ENCODE measurements at regions not wholly inside any gene's neighbourhood (a gene's known extent, or its start where the extent isn't known, plus 50 kb on each side); places are given as distances from the start of the nearest gene placed in this dataset.

DNA sequence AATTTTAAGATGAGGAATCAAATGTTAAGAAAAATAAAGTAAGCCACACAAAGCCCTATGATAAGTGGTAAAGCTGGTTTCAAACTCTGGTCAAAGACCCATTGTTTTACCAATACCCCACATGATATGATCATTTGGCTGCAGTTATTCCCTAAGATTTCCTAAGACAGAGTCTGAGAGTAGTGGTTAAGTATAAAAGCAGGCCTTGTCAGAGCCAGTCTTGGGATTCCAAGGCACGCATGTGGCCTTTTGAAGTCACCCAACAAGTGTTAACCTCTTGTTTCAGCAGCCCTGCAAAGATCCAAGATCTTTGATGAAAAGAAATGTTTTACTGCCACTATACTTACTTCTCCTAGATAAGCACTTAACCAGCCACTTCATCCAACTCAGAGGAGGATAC is 159.2 kb downstream of the SIPA1L2 start:
- Histone ChIP-seq H3K4me1 (ENCODE audit: insufficient read depth, low read length) (peaks cover 37% of the 10 kb centered on the region), H3K9ac (ENCODE audit: low read depth, low read length) (no peak overlapping the region), H3K36me3 (ENCODE audit: insufficient read depth, low read length) (no peaks in the 10 kb centered on the region), H3K9me3 (ENCODE audit: control insufficient read depth, insufficient read depth, low read length) (no peaks in the 10 kb centered on the region)

DNA sequence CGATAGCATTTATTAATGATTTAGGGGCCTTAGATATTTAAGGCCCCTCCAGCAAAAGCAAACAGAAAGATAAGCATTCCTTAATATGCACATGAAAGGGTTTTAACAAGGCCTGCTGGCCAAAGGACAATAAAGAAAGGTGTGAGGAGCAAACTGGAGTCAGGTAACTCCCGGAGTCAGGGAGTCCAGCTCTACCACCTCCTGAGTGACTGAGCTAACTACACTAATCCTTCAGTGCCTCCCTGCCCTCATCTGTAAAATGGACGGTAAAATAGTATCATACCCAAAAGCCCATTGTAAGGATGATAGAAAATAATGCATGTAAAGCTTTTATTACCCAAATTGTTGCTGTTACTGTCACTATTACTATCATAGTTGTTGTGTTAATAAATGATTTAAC is 161.7 kb downstream of the SIPA1L2 start:
- Histone ChIP-seq H3K36me3 (ENCODE audit: insufficient read depth, low read length) (peaks cover 5% of the 10 kb centered on the region; the same call in 1 of the 2 replicates), H3K9ac (ENCODE audit: low read depth, low read length) (no peak overlapping the region), H3K9me3 (ENCODE audit: control insufficient read depth, insufficient read depth, low read length) (no peaks in the 10 kb centered on the region)

GRCh38 chr1:232467073-232467760 is 162.7 kb downstream of the SIPA1L2 start:
- peaks cover 17% of the 10 kb centered on the region for H3K4me1 ChIP-seq (ENCODE audit: insufficient read depth, low read length)
- H3K9ac ChIP-seq (ENCODE audit: low read depth, low read length) = no peak overlapping the region
- H3K9me3 ChIP-seq (ENCODE audit: control insufficient read depth, insufficient read depth, low read length) = no peaks in the 10 kb centered on the region
- H3K36me3 ChIP-seq (ENCODE audit: insufficient read depth, low read length) = peaks cover 5% of the 10 kb centered on the region; the same call in 1 of the 2 replicates

More for the DNA sequence above, 161.7 kb downstream of the SIPA1L2 start:
- peaks cover 26% of the 10 kb centered on the region for H3K4me1 ChIP-seq (ENCODE audit: insufficient read depth, low read length)

DNA sequence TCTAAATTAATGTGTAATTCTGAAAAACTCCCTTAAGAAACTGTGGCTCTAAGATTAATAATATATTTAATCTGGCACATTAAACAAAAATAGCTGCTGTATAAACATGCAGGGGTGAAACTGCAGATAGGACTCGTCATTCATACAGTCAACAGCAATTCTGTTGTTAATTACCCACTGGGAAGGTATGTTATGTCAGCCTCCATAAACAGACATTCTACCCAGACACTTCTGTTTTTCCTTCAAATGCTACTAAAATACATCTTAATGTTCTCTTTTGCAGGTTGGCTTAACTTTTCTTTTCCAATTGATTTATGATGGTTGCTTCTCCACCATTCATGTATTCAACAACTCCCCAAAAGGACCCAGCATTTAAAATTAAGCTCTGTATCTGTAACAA is 165.6 kb downstream of the SIPA1L2 start:
- H3K36me3 ChIP-seq (ENCODE audit: insufficient read depth, low read length) = peaks cover 5% of the 10 kb centered on the region; the same call in 1 of the 2 replicates
- H3K9me3 ChIP-seq (ENCODE audit: control insufficient read depth, insufficient read depth, low read length) = no peaks in the 10 kb centered on the region
- H3K4me1 ChIP-seq (ENCODE audit: insufficient read depth, low read length) = peaks cover 17% of the 10 kb centered on the region
- no peak overlapping the region for H3K9ac ChIP-seq (ENCODE audit: low read depth, low read length)

GRCh38 chr1:232463225-232463624 is 166.7 kb downstream of the SIPA1L2 start:
- no peak overlapping the region for H3K9ac ChIP-seq (ENCODE audit: low read depth, low read length)
- H3K36me3 ChIP-seq (ENCODE audit: insufficient read depth, low read length) = peaks cover 5% of the 10 kb centered on the region; the same call in 1 of the 2 replicates
- peaks cover 21% of the 10 kb centered on the region for H3K4me1 ChIP-seq (ENCODE audit: insufficient read depth, low read length)
- H3K9me3 ChIP-seq (ENCODE audit: control insufficient read depth, insufficient read depth, low read length) = no peaks in the 10 kb centered on the region

- Histone ChIP-seq H3K9me3 (ENCODE audit: control insufficient read depth, insufficient read depth, low read length) (no peaks in the 10 kb centered on the region), H3K9ac (ENCODE audit: low read depth, low read length) (no peak overlapping the region), H3K4me1 (ENCODE audit: insufficient read depth, low read length) (peaks cover 31% of the 10 kb centered on the region), H3K36me3 (ENCODE audit: insufficient read depth, low read length) (peaks cover 5% of the 10 kb centered on the region; the same call in 1 of the 2 replicates)
Measured at GRCh38 chr1:232462213-232462612, 167.7 kb downstream of the SIPA1L2 start.

- Histone ChIP-seq H3K9ac (ENCODE audit: low read depth, low read length) (no peak overlapping the region), H3K9me3 (ENCODE audit: control insufficient read depth, insufficient read depth, low read length) (no peaks in the 10 kb centered on the region), H3K4me1 (ENCODE audit: insufficient read depth, low read length) (peaks cover 44% of the 10 kb centered on the region), H3K36me3 (ENCODE audit: insufficient read depth, low read length) (peaks cover 2% of the 10 kb centered on the region; the same call in 1 of the 2 replicates)
Measured at GRCh38 chr1:232459826-232460225, 170.1 kb downstream of the SIPA1L2 start.

GRCh38 chr1:232459087-232459486 is 170.8 kb downstream of the SIPA1L2 start:
- no peaks in the 10 kb centered on the region; the same call in 1 of the 2 replicates for H3K36me3 ChIP-seq (ENCODE audit: insufficient read depth, low read length)
- H3K9ac ChIP-seq (ENCODE audit: low read depth, low read length) = no peak overlapping the region
- peaks cover 52% of the 10 kb centered on the region for H3K4me1 ChIP-seq (ENCODE audit: insufficient read depth, low read length)

GRCh38 chr1:232457595-232457994 is 172.3 kb downstream of the SIPA1L2 start:
- Histone ChIP-seq H3K4me1 (ENCODE audit: insufficient read depth, low read length) (peaks cover 53% of the 10 kb centered on the region), H3K9ac (ENCODE audit: low read depth, low read length) (no peak overlapping the region), H3K9me3 (ENCODE audit: control insufficient read depth, insufficient read depth, low read length) (no peaks in the 10 kb centered on the region), H3K36me3 (ENCODE audit: insufficient read depth, low read length) (no peaks in the 10 kb centered on the region; the same call in 1 of the 2 replicates)

More at GRCh38 chr1:232459087-232459486, 170.8 kb downstream of the SIPA1L2 start:
- no peaks in the 10 kb centered on the region for H3K9me3 ChIP-seq (ENCODE audit: control insufficient read depth, insufficient read depth, low read length)

DNA sequence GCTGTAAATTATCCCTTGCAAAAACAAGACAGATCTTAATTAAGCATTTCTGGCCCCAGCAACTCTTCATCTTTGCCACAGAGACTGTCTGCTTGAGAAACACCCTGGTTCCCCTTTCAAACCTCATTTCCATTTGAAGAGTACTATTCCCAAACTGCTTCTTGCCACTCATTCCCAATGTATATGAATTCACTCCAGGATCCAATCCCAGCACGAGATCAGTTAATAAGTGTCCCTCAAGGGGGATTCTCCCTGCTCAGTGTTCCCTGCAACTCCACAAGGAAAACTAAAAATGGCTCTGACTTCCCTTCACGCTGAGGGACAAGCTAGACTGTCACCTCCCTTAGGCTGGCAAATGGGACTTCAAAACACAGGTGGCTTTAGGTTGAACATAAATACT is 173.2 kb downstream of the SIPA1L2 start:
- Histone ChIP-seq H3K36me3 (ENCODE audit: insufficient read depth, low read length) (no peaks in the 10 kb centered on the region; the same call in 1 of the 2 replicates), H3K4me1 (ENCODE audit: insufficient read depth, low read length) (peaks cover 53% of the 10 kb centered on the region), H3K9me3 (ENCODE audit: control insufficient read depth, insufficient read depth, low read length) (no peaks in the 10 kb centered on the region), H3K9ac (ENCODE audit: low read depth, low read length) (no peak overlapping the region)

DNA sequence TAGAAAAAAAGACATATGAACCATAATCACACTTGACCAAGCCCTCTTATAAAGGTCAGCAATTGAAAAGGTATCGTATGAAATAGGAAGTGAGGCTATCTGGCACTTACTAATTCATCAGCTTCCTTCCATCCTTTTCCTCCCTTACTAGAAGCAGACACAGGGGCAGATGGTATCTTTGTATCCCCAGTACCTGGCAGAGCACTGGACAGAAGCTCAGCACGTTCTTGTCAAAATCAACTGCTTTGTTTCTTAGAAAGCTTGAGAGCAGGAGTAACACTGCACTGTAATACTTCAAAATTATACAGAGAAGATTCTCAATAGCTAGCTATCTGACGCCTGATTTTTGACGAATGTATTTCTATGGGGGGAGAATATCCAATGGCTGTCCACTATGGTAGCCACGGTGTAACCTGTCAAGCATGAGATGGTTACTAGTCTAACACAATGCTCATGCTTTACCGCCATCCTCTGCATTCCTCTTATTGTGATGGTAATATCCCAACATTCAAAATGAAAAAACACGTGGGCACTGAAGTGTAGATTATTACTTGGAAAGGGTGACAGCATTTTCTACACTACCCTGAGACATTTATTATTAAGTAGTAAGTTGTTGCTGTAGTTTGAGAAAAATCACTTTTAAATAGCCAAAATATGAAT is 175.6 kb downstream of the SIPA1L2 start:
- Histone ChIP-seq H3K9me3 (ENCODE audit: control insufficient read depth, insufficient read depth, low read length) (no peaks in the 10 kb centered on the region), H3K9ac (ENCODE audit: low read depth, low read length) (no peak overlapping the region), H3K36me3 (ENCODE audit: insufficient read depth, low read length) (no peaks in the 10 kb centered on the region), H3K4me1 (ENCODE audit: insufficient read depth, low read length) (peaks cover 42% of the 10 kb centered on the region)

GRCh38 chr1:232452736-232453440 is 177.0 kb downstream of the SIPA1L2 start:
- H3K36me3 ChIP-seq (ENCODE audit: insufficient read depth, low read length) = no peaks in the 10 kb centered on the region
- no peak overlapping the region for H3K9ac ChIP-seq (ENCODE audit: low read depth, low read length)
- H3K4me1 ChIP-seq (ENCODE audit: insufficient read depth, low read length) = peaks cover 29% of the 10 kb centered on the region
- H3K9me3 ChIP-seq (ENCODE audit: control insufficient read depth, insufficient read depth, low read length) = no peaks in the 10 kb centered on the region

- H3K36me3 ChIP-seq (ENCODE audit: insufficient read depth, low read length) = no peaks in the 10 kb centered on the region
- H3K4me1 ChIP-seq (ENCODE audit: insufficient read depth, low read length) = peaks cover 21% of the 10 kb centered on the region
- H3K9ac ChIP-seq (ENCODE audit: low read depth, low read length) = no peak overlapping the region
- H3K9me3 ChIP-seq (ENCODE audit: control insufficient read depth, insufficient read depth, low read length) = no peaks in the 10 kb centered on the region
Measured at GRCh38 chr1:232452117-232452516, 177.8 kb downstream of the SIPA1L2 start.

DNA sequence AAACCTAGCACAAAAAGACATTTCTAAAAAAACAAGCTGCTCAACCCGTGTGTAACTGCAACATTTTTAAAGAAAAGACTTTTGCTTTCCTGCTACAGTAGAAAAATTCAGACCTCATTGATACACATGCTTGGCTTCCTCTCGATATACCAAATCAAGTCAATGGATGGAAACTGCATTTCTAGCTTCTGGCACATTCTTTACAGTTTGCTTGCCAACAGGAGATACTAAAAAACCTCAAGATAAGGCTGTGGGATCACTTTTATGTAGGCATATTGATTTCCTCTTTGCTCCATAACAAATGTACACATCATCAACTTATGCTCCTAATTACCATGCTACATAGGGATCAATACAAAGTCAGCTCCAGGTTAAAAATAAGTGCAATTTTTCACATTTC is 178.4 kb downstream of the SIPA1L2 start:
- Histone ChIP-seq H3K4me1 (ENCODE audit: insufficient read depth, low read length) (peaks cover 15% of the 10 kb centered on the region), H3K9me3 (ENCODE audit: control insufficient read depth, insufficient read depth, low read length) (no peaks in the 10 kb centered on the region), H3K9ac (ENCODE audit: low read depth, low read length) (no peak overlapping the region), H3K36me3 (ENCODE audit: insufficient read depth, low read length) (no peaks in the 10 kb centered on the region)
